ENCODE measurements at regions not wholly inside any gene's neighbourhood (a gene's known extent, or its start where the extent isn't known, plus 50 kb on each side); places are given as distances from the start of the nearest gene placed in this dataset.

GRCh38 chr7:86320889-86321288 is 322.8 kb upstream of the GRM3 start:
- Histone ChIP-seq H3K9me3 (ENCODE audit: control insufficient read depth in 4 of 4, low read length in 3 of 4) (no peaks in the 10 kb centered on the region), H3K27me3 (ENCODE audit: control insufficient read depth in 4 of 4, insufficient read depth in 4 of 4, low read length in 3 of 4) (no peaks in the 10 kb centered on the region), H3K36me3 (ENCODE audit: control insufficient read depth in 4 of 4, insufficient read depth in 3 of 4, low read depth in 1 of 4, low read length in 3 of 4) (no peaks in the 10 kb centered on the region), H3K27ac (ENCODE audit: low read depth in 1 of 2, low read length in 2 of 2) (no peak overlapping the region), H3K4me3 (ENCODE audit: low read depth in 1 of 3, low read length in 3 of 3) (no peak overlapping the region), H3K4me1 (ENCODE audit: control insufficient read depth in 4 of 4, insufficient read depth in 4 of 4, low read length in 3 of 4) (no peaks in the 10 kb centered on the region), H3K9ac (ENCODE audit: low read depth in 1 of 2, low read length in 2 of 2) (no peak overlapping the region)
- WGBS, result 95% methylated on average over 1 of the region's 1 CpG
- TF ChIP-seq SP1 (IDR thresholded peaks at IDR 0.05) (no peak), HNF4G (IDR thresholded peaks at IDR 0.05) (no peak), HNF4A (conservative IDR thresholded peaks at IDR 0.05) (no peak), YY1 (IDR thresholded peaks at IDR 0.05) (no peak), EGR1 (IDR thresholded peaks at IDR 0.05; ENCODE audit: low read depth in 2 of 2) (no peak)
- TF ChIP-seq, protein P1, sequence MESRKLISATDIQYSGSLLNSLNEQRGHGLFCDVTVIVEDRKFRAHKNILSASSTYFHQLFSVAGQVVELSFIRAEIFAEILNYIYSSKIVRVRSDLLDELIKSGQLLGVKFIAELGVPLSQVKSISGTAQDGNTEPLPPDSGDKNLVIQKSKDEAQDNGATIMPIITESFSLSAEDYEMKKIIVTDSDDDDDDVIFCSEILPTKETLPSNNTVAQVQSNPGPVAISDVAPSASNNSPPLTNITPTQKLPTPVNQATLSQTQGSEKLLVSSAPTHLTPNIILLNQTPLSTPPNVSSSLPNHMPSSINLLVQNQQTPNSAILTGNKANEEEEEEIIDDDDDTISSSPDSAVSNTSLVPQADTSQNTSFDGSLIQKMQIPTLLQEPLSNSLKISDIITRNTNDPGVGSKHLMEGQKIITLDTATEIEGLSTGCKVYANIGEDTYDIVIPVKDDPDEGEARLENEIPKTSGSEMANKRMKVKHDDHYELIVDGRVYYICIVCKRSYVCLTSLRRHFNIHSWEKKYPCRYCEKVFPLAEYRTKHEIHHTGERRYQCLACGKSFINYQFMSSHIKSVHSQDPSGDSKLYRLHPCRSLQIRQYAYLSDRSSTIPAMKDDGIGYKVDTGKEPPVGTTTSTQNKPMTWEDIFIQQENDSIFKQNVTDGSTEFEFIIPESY (IDR thresholded peaks at IDR 0.05), result no peak
- TF ChIP-seq, protein P2, sequence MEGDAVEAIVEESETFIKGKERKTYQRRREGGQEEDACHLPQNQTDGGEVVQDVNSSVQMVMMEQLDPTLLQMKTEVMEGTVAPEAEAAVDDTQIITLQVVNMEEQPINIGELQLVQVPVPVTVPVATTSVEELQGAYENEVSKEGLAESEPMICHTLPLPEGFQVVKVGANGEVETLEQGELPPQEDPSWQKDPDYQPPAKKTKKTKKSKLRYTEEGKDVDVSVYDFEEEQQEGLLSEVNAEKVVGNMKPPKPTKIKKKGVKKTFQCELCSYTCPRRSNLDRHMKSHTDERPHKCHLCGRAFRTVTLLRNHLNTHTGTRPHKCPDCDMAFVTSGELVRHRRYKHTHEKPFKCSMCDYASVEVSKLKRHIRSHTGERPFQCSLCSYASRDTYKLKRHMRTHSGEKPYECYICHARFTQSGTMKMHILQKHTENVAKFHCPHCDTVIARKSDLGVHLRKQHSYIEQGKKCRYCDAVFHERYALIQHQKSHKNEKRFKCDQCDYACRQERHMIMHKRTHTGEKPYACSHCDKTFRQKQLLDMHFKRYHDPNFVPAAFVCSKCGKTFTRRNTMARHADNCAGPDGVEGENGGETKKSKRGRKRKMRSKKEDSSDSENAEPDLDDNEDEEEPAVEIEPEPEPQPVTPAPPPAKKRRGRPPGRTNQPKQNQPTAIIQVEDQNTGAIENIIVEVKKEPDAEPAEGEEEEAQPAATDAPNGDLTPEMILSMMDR (IDR thresholded peaks at IDR 0.05; ENCODE audit: low read depth, low read length, missing input control), result no peak
- TF ChIP-seq, protein P3, sequence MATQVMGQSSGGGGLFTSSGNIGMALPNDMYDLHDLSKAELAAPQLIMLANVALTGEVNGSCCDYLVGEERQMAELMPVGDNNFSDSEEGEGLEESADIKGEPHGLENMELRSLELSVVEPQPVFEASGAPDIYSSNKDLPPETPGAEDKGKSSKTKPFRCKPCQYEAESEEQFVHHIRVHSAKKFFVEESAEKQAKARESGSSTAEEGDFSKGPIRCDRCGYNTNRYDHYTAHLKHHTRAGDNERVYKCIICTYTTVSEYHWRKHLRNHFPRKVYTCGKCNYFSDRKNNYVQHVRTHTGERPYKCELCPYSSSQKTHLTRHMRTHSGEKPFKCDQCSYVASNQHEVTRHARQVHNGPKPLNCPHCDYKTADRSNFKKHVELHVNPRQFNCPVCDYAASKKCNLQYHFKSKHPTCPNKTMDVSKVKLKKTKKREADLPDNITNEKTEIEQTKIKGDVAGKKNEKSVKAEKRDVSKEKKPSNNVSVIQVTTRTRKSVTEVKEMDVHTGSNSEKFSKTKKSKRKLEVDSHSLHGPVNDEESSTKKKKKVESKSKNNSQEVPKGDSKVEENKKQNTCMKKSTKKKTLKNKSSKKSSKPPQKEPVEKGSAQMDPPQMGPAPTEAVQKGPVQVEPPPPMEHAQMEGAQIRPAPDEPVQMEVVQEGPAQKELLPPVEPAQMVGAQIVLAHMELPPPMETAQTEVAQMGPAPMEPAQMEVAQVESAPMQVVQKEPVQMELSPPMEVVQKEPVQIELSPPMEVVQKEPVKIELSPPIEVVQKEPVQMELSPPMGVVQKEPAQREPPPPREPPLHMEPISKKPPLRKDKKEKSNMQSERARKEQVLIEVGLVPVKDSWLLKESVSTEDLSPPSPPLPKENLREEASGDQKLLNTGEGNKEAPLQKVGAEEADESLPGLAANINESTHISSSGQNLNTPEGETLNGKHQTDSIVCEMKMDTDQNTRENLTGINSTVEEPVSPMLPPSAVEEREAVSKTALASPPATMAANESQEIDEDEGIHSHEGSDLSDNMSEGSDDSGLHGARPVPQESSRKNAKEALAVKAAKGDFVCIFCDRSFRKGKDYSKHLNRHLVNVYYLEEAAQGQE (IDR thresholded peaks at IDR 0.05), result no peak
- no peak for DNase-seq (ENCODE audit: low spot score)

- no peaks in the 10 kb centered on the region for H3K9me3 ChIP-seq (ENCODE audit: control insufficient read depth in 4 of 4, low read length in 3 of 4)
- no peak overlapping the region for H3K27ac ChIP-seq (ENCODE audit: low read depth in 1 of 2, low read length in 2 of 2)
- DNase-seq (ENCODE audit: low spot score), result no peak
- H3K9ac ChIP-seq (ENCODE audit: low read depth in 1 of 2, low read length in 2 of 2), result no peak overlapping the region
- no peaks in the 10 kb centered on the region for H3K27me3 ChIP-seq (ENCODE audit: control insufficient read depth in 4 of 4, insufficient read depth in 4 of 4, low read length in 3 of 4)
- H3K4me3 ChIP-seq (ENCODE audit: low read depth in 1 of 3, low read length in 3 of 3), result no peak overlapping the region
- H3K4me1 ChIP-seq (ENCODE audit: control insufficient read depth in 4 of 4, insufficient read depth in 4 of 4, low read length in 3 of 4), result no peaks in the 10 kb centered on the region
- no peaks in the 10 kb centered on the region for H3K36me3 ChIP-seq (ENCODE audit: control insufficient read depth in 4 of 4, insufficient read depth in 3 of 4, low read depth in 1 of 4, low read length in 3 of 4)
- TF ChIP-seq SP1 (IDR thresholded peaks at IDR 0.05) (no peak), HNF4A (conservative IDR thresholded peaks at IDR 0.05) (no peak), RAD21 (IDR thresholded peaks at IDR 0.05) (no peak), MAX (IDR thresholded peaks at IDR 0.05) (no peak), FOXA1 (IDR thresholded peaks at IDR 0.05) (no peak), TAF1 (conservative IDR thresholded peaks at IDR 0.05) (no peak), ATF3 (IDR thresholded peaks at IDR 0.05) (no peak), RXRA (IDR thresholded peaks at IDR 0.05) (no peak), JUND (IDR thresholded peaks at IDR 0.05) (no peak), EGR1 (IDR thresholded peaks at IDR 0.05; ENCODE audit: low read depth in 2 of 2) (no peak), FOXA2 (IDR thresholded peaks at IDR 0.05) (no peak), HNF4G (IDR thresholded peaks at IDR 0.05) (no peak)
- TF ChIP-seq, protein P1 (IDR thresholded peaks at IDR 0.05), result no peak
- TF ChIP-seq, protein P2 (IDR thresholded peaks at IDR 0.05; ENCODE audit: low read depth, low read length, missing input control), result no peak
- TF ChIP-seq, protein P3 (IDR thresholded peaks at IDR 0.05), result no peak
Measured at GRCh38 chr7:86320341-86320740, 323.4 kb upstream of the GRM3 start.

All from liver (tissue), 8 donors.